Keratinocyte (primary cell): ENCODE measurements at regions not wholly inside any gene's neighbourhood (a gene's known extent, or its start where the extent isn't known, plus 50 kb on each side); places are given as distances from the start of the nearest gene placed in this dataset.

ENCODE experiments used
- CTCF ChIP-seq, 3 experiments: IDR thresholded peaks in 1 of 3; conservative IDR thresholded peaks in 1 of 3; optimal IDR thresholded peaks in 1 of 3; 2 replicates in 2 of 3; 3 replicates in 1 of 3; pipeline versions ENCODE3 to v1.5.1; 2011; ENCODE audit warnings: low read length in 3 of 3, mild to moderate bottlenecking in 3 of 3, moderate library complexity in 2 of 3, control low read depth in 1 of 3, inconsistent platforms in 1 of 3; ENCODE audit not compliant: insufficient read depth in 2 of 3; ENCODE audit errors: extremely low read depth in 1 of 3
- EZH2 ChIP-seq: IDR thresholded peaks from one replicate; pipeline ENCODE4 v1.6.1; 2012; ENCODE audit warnings: inconsistent platforms, mild to moderate bottlenecking, low read length, moderate library complexity

GRCh38 chr4:181737744-181738143 lies 505.5 kb upstream of the TENM3 start:
- TF ChIP-seq CTCF (optimal IDR thresholded peaks at IDR 0.05 in 1 of 3, IDR thresholded peaks at IDR 0.05 in 1 of 3, conservative IDR thresholded peaks at IDR 0.05 in 1 of 3; ENCODE audit: extremely low read depth in 1 of 3, insufficient read depth in 2 of 3, low read length in 3 of 3), result no peak
- no peak for TF ChIP-seq EZH2
